ENCODE measurements at regions not wholly inside any gene's neighbourhood (a gene's known extent, or its start where the extent isn't known, plus 50 kb on each side); places are given as distances from the start of the nearest gene placed in this dataset.

DNA sequence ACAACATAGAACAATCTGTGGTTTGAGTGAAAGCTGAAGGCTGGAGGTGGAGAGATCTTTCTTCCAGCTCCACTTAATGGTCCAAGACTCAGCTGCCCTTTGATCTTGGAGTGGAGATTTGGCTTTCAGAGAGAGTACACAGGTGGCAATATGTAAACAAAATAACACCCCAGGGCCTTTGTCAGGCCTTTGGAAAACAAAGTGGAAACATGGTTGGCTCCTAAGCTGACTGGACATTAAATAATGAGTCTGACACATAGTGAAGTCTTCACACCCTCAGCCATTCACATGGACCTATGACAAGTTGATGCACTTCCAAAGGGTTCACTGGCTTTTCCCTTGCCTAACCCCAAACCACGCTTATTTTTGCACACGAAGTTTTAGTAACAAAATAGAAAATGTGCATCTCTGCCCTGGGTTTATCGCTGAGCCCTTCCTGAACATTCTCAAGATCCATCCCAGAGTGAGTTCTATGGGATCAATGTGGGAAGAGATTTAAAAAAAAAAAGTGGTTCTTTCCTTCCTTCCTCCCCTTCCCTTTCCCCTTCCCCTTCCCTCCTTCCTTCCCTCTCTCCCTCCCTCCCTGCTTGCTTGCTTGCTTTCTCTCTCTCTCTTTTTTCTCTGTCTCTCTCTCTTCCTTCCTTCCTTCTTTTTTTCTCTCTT is 201.3 kb upstream of the NT5C1B start:
- TF ChIP-seq, protein P1, sequence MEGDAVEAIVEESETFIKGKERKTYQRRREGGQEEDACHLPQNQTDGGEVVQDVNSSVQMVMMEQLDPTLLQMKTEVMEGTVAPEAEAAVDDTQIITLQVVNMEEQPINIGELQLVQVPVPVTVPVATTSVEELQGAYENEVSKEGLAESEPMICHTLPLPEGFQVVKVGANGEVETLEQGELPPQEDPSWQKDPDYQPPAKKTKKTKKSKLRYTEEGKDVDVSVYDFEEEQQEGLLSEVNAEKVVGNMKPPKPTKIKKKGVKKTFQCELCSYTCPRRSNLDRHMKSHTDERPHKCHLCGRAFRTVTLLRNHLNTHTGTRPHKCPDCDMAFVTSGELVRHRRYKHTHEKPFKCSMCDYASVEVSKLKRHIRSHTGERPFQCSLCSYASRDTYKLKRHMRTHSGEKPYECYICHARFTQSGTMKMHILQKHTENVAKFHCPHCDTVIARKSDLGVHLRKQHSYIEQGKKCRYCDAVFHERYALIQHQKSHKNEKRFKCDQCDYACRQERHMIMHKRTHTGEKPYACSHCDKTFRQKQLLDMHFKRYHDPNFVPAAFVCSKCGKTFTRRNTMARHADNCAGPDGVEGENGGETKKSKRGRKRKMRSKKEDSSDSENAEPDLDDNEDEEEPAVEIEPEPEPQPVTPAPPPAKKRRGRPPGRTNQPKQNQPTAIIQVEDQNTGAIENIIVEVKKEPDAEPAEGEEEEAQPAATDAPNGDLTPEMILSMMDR (IDR thresholded peaks at IDR 0.05) = no peak
- no peak for TF ChIP-seq POLR2AphosphoS5 (IDR thresholded peaks at IDR 0.05; ENCODE audit: insufficient read depth in 1 of 2, low read depth in 1 of 2)

All from vagina (tissue), 2 donors.